Epithelial cell of esophagus (primary cell): ENCODE measurements at regions not wholly inside any gene's neighbourhood (a gene's known extent, or its start where the extent isn't known, plus 50 kb on each side); places are given as distances from the start of the nearest gene placed in this dataset.

Experiments
- DNase-seq: peaks from one replicate; pipeline ENCODE4 v3.0.0; 2010; ENCODE audit warnings: low read depth
- H3K4me3 ChIP-seq: 2 replicates; pipeline ENCODE4 v1.5.1; 2011; ENCODE audit warnings: mild to moderate bottlenecking, low read length, control low read depth
- TF ChIP-seq, protein P1 (sequence below): IDR thresholded peaks from 2 replicates; pipeline ENCODE4 v1.5.1; 2011; ENCODE audit warnings: low read depth, mild to moderate bottlenecking, low read length, control low read depth, inconsistent platforms; ENCODE audit not compliant: insufficient read depth; ENCODE audit errors: missing control alignments

- TF ChIP-seq, protein P1, sequence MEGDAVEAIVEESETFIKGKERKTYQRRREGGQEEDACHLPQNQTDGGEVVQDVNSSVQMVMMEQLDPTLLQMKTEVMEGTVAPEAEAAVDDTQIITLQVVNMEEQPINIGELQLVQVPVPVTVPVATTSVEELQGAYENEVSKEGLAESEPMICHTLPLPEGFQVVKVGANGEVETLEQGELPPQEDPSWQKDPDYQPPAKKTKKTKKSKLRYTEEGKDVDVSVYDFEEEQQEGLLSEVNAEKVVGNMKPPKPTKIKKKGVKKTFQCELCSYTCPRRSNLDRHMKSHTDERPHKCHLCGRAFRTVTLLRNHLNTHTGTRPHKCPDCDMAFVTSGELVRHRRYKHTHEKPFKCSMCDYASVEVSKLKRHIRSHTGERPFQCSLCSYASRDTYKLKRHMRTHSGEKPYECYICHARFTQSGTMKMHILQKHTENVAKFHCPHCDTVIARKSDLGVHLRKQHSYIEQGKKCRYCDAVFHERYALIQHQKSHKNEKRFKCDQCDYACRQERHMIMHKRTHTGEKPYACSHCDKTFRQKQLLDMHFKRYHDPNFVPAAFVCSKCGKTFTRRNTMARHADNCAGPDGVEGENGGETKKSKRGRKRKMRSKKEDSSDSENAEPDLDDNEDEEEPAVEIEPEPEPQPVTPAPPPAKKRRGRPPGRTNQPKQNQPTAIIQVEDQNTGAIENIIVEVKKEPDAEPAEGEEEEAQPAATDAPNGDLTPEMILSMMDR: no peak
- DNase-seq: no peak
- no peak overlapping the region for H3K4me3 ChIP-seq
These were observed 757.0 kb downstream of the CDH11 start for GRCh38 chr16:64364894-64365293.

GRCh38 chr16:64364416-64364815 is 757.4 kb downstream of the CDH11 start:
- no peak for DNase-seq
- no peak overlapping the region for H3K4me3 ChIP-seq
- TF ChIP-seq, protein P1: no peak

DNA sequence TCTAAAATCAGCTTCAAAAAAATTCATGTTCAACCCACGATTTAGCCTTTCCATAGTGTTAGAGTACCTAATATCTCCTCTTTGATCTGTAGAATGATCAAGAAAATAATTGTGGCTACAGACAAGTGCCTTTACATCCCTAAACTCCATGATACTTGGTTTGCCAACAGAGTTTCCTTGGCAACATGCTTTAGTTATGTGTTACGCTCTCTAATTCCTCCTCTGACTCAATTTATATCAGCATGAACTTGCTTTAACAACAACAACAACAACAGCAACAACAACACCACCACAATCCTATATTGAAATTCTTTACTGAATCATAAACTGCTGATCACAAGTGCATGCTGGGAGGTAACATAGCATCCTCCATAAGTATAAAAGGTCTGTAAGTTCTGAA is 757.8 kb downstream of the CDH11 start:
- no peak overlapping the region for H3K4me3 ChIP-seq
- DNase-seq: no peak
- TF ChIP-seq, protein P1: no peak

DNA sequence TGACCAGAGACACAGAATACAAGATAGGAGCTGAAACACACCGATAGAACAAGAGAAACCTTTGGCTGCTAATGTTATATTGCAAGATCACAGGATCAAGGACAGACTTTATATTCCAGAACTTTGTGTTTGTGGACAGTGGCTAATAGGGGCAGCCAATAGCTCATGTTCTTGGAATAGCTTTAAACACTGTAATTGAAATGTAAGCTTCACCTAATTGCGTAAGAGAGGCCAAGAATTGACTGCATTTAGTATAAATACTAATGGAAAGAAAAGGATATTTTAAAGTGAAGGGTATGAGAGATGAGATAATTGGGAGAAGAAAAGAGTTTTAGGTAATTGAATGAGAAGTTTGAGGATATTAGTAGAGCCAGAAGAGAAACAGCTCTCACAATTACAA is 758.8 kb downstream of the CDH11 start:
- TF ChIP-seq, protein P1: no peak
- H3K4me3 ChIP-seq: no peak overlapping the region
- DNase-seq: no peak

- peak; percentile 53 for DNase-seq
- TF ChIP-seq, protein P1: no peak
These were observed 759.7 kb downstream of the CDH11 start for GRCh38 chr16:64362193-64362592.

GRCh38 chr16:64361753-64362152 is 760.1 kb downstream of the CDH11 start:
- H3K4me3 ChIP-seq: no peak overlapping the region
- DNase-seq: no peak
- TF ChIP-seq, protein P1: no peak

More at GRCh38 chr16:64362193-64362592, 759.7 kb downstream of the CDH11 start:
- H3K4me3 ChIP-seq: no peak overlapping the region

GRCh38 chr16:64358291-64358690 is 763.6 kb downstream of the CDH11 start:
- TF ChIP-seq, protein P1: no peak
- H3K4me3 ChIP-seq: no peak overlapping the region
- DNase-seq: no peak
